Neural cell (in vitro differentiated cells): ENCODE measurements at regions not wholly inside any gene's neighbourhood (a gene's known extent, or its start where the extent isn't known, plus 50 kb on each side); places are given as distances from the start of the nearest gene placed in this dataset.

Source experiments
- H2AFZ ChIP-seq: fragments of 200-600, 300-800 bp; sonication (generic), shearing (Covaris generic); 2 replicates; pipeline ENCODE4 v1.6.0; 2014; ENCODE audit warnings: low read depth, mild to moderate bottlenecking, antibody characterized with exemption, low read length, moderate library complexity
- H3F3A ChIP-seq: fragments of 200-600 bp; shearing (Covaris generic); 2 replicates; pipeline ENCODE4 v1.6.1; 2016; ENCODE audit warnings: mild to moderate bottlenecking, moderate library complexity, mixed read lengths, antibody characterized with exemption, low read length; ENCODE audit not compliant: insufficient read depth, poor library complexity, severe bottlenecking
- H3K27ac ChIP-seq: fragments of 200-600, 300-800 bp; sonication (generic), shearing (Covaris generic); 2 replicates; pipeline ENCODE4 v1.5.1; 2014; ENCODE audit warnings: mild to moderate bottlenecking, low read length, moderate library complexity
- H3K27me3 ChIP-seq: fragments of 300-800, 200-600 bp; sonication (generic), shearing (Covaris generic); 2 replicates; pipeline ENCODE4 v1.6.0; 2014; ENCODE audit warnings: mild to moderate bottlenecking, low read depth, low read length, moderate library complexity; ENCODE audit not compliant: insufficient read depth
- H3K36me3 ChIP-seq: fragments of 300-800, 200-600 bp; sonication (generic), shearing (Covaris generic); 2 replicates; pipeline ENCODE4 v1.5.1; 2014; ENCODE audit warnings: mild to moderate bottlenecking, antibody characterized with exemption, low read length, moderate library complexity; ENCODE audit not compliant: insufficient read depth
- H3K4me2 ChIP-seq: fragments of 300-800, 200-600 bp; sonication (generic), shearing (Covaris generic); 2 replicates; pipeline ENCODE4 v1.6.0; 2014; ENCODE audit warnings: mild to moderate bottlenecking, low read length
- H3K4me3 ChIP-seq: fragments of 300-800, 200-600 bp; sonication (generic), shearing (Covaris generic); 2 replicates; pipeline ENCODE4 v1.5.1; 2014; ENCODE audit warnings: mild to moderate bottlenecking, low read length, moderate library complexity
- H3K79me2 ChIP-seq: fragments of 200-600 bp; shearing (Covaris generic); replicated peaks from 2 replicates; pipeline ENCODE4 v1.6.0; 2014; ENCODE audit warnings: mild to moderate bottlenecking, low read length, moderate library complexity; ENCODE audit not compliant: insufficient read depth
- H3K9ac ChIP-seq: fragments of 300-800, 200-600 bp; sonication (generic), shearing (Covaris generic); 2 replicates; pipeline ENCODE4 v1.6.1; 2016; ENCODE audit warnings: mild to moderate bottlenecking, low read length, mixed read lengths
- H3K9me2 ChIP-seq: fragments of 200-600 bp; shearing (Covaris generic); 2 replicates; pipeline ENCODE4 v1.6.1; 2016; ENCODE audit warnings: mild to moderate bottlenecking, low read length, mixed read lengths; ENCODE audit not compliant: insufficient read depth
- H3K9me3 ChIP-seq: fragments of 200-600, 300-800 bp; sonication (generic), shearing (Covaris generic); 2 replicates; pipeline ENCODE4 v1.6.1; 2016; ENCODE audit warnings: mild to moderate bottlenecking, mixed run types, low read length, moderate library complexity, mixed read lengths
- H4K20me1 ChIP-seq: fragments of 200-600 bp; shearing (Covaris generic); 2 replicates; pipeline ENCODE4 v1.6.1; 2016; ENCODE audit warnings: mild to moderate bottlenecking, mixed run types; ENCODE audit not compliant: insufficient read depth
- EP300 ChIP-seq: fragments of 450-650 bp; conservative IDR thresholded peaks from 2 replicates; pipeline ENCODE4 v1.6.1; 2014; ENCODE audit warnings: antibody characterized with exemption, mild to moderate bottlenecking, moderate library complexity; ENCODE audit not compliant: poor library complexity, severe bottlenecking
- EZH2 ChIP-seq: fragments of 200-600, 300-800 bp; shearing (Covaris generic), sonication (generic); IDR thresholded peaks from 2 replicates; pipeline ENCODE4 v1.6.1; 2014; ENCODE audit warnings: antibody characterized with exemption, low read length, borderline replicate concordance, mild to moderate bottlenecking; ENCODE audit not compliant: insufficient read depth, poor library complexity, severe bottlenecking
- MXI1 ChIP-seq: fragments of 450-650 bp; conservative IDR thresholded peaks from 2 replicates; pipeline ENCODE4 v1.6.1; 2014; ENCODE audit warnings: antibody characterized with exemption, mild to moderate bottlenecking; ENCODE audit not compliant: poor library complexity, severe bottlenecking
- POLR2AphosphoS5 ChIP-seq: IDR thresholded peaks from 2 replicates; pipeline ENCODE4 v1.6.1; 2012
- RAD21 ChIP-seq: fragments of 450-650 bp; conservative IDR thresholded peaks from 2 replicates; pipeline ENCODE4 v1.6.1; 2014; ENCODE audit warnings: antibody characterized with exemption, mild to moderate bottlenecking, moderate library complexity
- SMC3 ChIP-seq: fragments of 450-650 bp; conservative IDR thresholded peaks from 2 replicates; pipeline ENCODE4 v1.6.1; 2014; ENCODE audit warnings: antibody characterized with exemption, mild to moderate bottlenecking, moderate library complexity; ENCODE audit not compliant: poor library complexity
- TAF1 ChIP-seq: IDR thresholded peaks from 2 replicates; pipeline ENCODE4 v1.6.1; 2012; ENCODE audit warnings: low read depth
- TF ChIP-seq, protein P1 (sequence below): fragments of 450-650 bp; IDR thresholded peaks from 2 replicates; pipeline ENCODE4 v1.5.1; 2014; ENCODE audit warnings: antibody characterized with exemption, mild to moderate bottlenecking, moderate library complexity; ENCODE audit not compliant: poor library complexity, severe bottlenecking
- TF ChIP-seq, protein P2 (sequence below): IDR thresholded peaks from 2 replicates; pipeline ENCODE4 v1.6.1; 2012; ENCODE audit warnings: borderline replicate concordance

DNA sequence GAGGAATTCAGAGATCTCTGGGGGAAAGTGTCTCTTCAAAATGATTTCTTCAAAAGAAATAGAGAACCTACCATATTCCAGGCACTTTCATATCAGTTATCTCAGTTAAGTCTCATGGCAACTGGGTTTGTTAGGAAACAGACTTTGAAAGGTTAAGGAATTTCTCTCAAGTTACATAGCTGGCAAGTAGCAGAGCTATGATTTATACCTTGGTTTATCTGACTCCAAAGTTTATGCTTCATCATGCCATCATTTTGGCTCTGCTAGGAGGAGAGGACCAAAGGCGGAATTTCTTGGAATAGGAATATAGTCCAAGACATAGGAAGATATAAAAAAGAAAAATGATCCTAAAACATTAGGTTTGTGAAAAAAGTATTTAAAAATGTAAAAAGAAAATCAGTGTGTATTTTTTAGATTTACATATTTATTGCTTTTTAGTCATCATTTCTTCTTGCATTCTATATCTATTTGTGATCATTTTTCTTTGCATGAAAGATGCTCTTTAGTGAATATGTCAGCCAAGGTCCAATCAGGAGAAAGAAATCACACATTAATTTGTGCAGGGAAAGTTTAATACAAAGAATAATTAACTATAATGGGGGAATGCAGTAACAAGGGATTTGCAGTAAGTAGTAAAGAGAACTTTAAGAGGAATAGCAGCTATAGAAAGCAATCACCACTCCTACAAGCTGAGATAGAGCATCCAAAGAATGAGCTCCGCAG is 199.1 kb upstream of the ZBED5 start:
- H3K9me2 ChIP-seq, result no peaks in the 10 kb centered on the region
- no peak overlapping the region for H2AFZ ChIP-seq
- no peak overlapping the region for H3K4me2 ChIP-seq
- no peaks in the 10 kb centered on the region for H3K36me3 ChIP-seq
- H3K9me3 ChIP-seq, result no peaks in the 10 kb centered on the region
- H3K27me3 ChIP-seq, result no peaks in the 10 kb centered on the region
- H3K4me3 ChIP-seq, result no peak overlapping the region
- TF ChIP-seq TAF1, result no peak
- TF ChIP-seq RAD21, result no peak
- TF ChIP-seq, protein P1, sequence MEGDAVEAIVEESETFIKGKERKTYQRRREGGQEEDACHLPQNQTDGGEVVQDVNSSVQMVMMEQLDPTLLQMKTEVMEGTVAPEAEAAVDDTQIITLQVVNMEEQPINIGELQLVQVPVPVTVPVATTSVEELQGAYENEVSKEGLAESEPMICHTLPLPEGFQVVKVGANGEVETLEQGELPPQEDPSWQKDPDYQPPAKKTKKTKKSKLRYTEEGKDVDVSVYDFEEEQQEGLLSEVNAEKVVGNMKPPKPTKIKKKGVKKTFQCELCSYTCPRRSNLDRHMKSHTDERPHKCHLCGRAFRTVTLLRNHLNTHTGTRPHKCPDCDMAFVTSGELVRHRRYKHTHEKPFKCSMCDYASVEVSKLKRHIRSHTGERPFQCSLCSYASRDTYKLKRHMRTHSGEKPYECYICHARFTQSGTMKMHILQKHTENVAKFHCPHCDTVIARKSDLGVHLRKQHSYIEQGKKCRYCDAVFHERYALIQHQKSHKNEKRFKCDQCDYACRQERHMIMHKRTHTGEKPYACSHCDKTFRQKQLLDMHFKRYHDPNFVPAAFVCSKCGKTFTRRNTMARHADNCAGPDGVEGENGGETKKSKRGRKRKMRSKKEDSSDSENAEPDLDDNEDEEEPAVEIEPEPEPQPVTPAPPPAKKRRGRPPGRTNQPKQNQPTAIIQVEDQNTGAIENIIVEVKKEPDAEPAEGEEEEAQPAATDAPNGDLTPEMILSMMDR, result no peak
- no peak for TF ChIP-seq EZH2
- TF ChIP-seq POLR2AphosphoS5, result no peak
- no peak for TF ChIP-seq MXI1
- no peak for TF ChIP-seq SMC3
- TF ChIP-seq, protein P2, sequence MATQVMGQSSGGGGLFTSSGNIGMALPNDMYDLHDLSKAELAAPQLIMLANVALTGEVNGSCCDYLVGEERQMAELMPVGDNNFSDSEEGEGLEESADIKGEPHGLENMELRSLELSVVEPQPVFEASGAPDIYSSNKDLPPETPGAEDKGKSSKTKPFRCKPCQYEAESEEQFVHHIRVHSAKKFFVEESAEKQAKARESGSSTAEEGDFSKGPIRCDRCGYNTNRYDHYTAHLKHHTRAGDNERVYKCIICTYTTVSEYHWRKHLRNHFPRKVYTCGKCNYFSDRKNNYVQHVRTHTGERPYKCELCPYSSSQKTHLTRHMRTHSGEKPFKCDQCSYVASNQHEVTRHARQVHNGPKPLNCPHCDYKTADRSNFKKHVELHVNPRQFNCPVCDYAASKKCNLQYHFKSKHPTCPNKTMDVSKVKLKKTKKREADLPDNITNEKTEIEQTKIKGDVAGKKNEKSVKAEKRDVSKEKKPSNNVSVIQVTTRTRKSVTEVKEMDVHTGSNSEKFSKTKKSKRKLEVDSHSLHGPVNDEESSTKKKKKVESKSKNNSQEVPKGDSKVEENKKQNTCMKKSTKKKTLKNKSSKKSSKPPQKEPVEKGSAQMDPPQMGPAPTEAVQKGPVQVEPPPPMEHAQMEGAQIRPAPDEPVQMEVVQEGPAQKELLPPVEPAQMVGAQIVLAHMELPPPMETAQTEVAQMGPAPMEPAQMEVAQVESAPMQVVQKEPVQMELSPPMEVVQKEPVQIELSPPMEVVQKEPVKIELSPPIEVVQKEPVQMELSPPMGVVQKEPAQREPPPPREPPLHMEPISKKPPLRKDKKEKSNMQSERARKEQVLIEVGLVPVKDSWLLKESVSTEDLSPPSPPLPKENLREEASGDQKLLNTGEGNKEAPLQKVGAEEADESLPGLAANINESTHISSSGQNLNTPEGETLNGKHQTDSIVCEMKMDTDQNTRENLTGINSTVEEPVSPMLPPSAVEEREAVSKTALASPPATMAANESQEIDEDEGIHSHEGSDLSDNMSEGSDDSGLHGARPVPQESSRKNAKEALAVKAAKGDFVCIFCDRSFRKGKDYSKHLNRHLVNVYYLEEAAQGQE, result no peak
- TF ChIP-seq EP300, result no peak
- no peaks in the 10 kb centered on the region for H3F3A ChIP-seq
- H3K9ac ChIP-seq, result no peak overlapping the region
- H4K20me1 ChIP-seq, result no peaks in the 10 kb centered on the region
- no peak overlapping the region for H3K27ac ChIP-seq
- no peaks in the 10 kb centered on the region for H3K79me2 ChIP-seq

DNA sequence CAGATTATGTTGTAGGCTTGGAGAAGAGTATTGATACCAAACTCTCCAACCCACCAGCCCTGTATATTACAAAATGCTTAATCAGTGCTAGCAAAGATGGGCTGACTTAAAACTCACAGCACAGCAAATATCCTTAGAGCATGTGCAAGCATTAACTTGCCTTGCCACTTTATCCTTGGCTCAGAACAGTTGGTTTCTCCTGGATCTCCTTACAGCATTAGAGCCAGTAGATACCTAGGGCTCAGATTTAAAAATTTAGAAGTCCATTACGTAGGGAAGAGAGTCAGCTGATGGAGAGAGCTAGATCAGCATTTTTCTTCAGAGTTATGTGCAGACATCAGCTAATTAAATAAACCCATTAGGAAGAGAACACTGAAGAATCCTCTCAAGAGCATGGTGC is 198.5 kb upstream of the ZBED5 start:
- H4K20me1 ChIP-seq, result no peaks in the 10 kb centered on the region
- H3K4me2 ChIP-seq, result no peak overlapping the region
- no peaks in the 10 kb centered on the region for H3K27me3 ChIP-seq
- no peaks in the 10 kb centered on the region for H3K9me3 ChIP-seq
- no peaks in the 10 kb centered on the region for H3K9me2 ChIP-seq
- H3K27ac ChIP-seq, result no peak overlapping the region
- no peak overlapping the region for H3K4me3 ChIP-seq
- no peak overlapping the region for H2AFZ ChIP-seq
- H3F3A ChIP-seq, result no peaks in the 10 kb centered on the region
- no peak overlapping the region for H3K9ac ChIP-seq
- no peaks in the 10 kb centered on the region for H3K79me2 ChIP-seq
- TF ChIP-seq EZH2, result no peak
- no peak for TF ChIP-seq SMC3
- no peak for TF ChIP-seq TAF1
- TF ChIP-seq EP300, result no peak
- TF ChIP-seq, protein P1, result no peak
- TF ChIP-seq RAD21, result no peak
- no peak for TF ChIP-seq MXI1
- TF ChIP-seq, protein P2, result no peak
- TF ChIP-seq POLR2AphosphoS5, result no peak
- H3K36me3 ChIP-seq, result no peaks in the 10 kb centered on the region
